A549 (cell line): ENCODE measurements at regions not wholly inside any gene's neighbourhood (a gene's known extent, or its start where the extent isn't known, plus 50 kb on each side); places are given as distances from the start of the nearest gene placed in this dataset.

Source experiments
- CHD2 ChIP-seq: fragments of 150-350 bp; IDR thresholded peaks from 2 replicates; pipeline ENCODE4 v1.6.1; 2014; ENCODE audit warnings: low read length; ENCODE audit not compliant: partially characterized antibody
- FOSL2 ChIP-seq, 2 experiments: fragments of 450-650 bp in 1 of 2; fragments of >200 bp in 1 of 2; sonication (Bioruptor Twin) in 1 of 2; formaldehyde crosslinking; IDR thresholded peaks; 2 replicates each; pipeline versions ENCODE4 v1.5.0 to v1.6.1; 2016 to 2020; ENCODE audit warnings: mild to moderate bottlenecking in 1 of 2, moderate library complexity in 1 of 2
- POLR2AphosphoS2 ChIP-seq: conservative IDR thresholded peaks from 2 replicates; pipeline ENCODE4 v1.6.1; 2012; ENCODE audit warnings: low read length, improper control_type of control experiment, inconsistent platforms
- RAD21 ChIP-seq, 2 experiments: fragments of >200 bp in 1 of 2; sonication (Bioruptor Twin) in 1 of 2; formaldehyde crosslinking in 1 of 2; IDR thresholded peaks in 1 of 2; conservative IDR thresholded peaks in 1 of 2; 2 replicates in 1 of 2; 3 replicates in 1 of 2; pipeline ENCODE4 v1.6.1; 2012 to 2018; ENCODE audit warnings: inconsistent platforms in 1 of 2
- TF ChIP-seq, protein P1 (sequence below): IDR thresholded peaks from 2 replicates; pipeline ENCODE4 v1.6.1; 2012
- TF ChIP-seq, protein P2 (sequence below): fragments of >200 bp; sonication (Bioruptor Twin); formaldehyde crosslinking; IDR thresholded peaks from 3 replicates; pipeline ENCODE4 v1.5.1; 2016

DNA sequence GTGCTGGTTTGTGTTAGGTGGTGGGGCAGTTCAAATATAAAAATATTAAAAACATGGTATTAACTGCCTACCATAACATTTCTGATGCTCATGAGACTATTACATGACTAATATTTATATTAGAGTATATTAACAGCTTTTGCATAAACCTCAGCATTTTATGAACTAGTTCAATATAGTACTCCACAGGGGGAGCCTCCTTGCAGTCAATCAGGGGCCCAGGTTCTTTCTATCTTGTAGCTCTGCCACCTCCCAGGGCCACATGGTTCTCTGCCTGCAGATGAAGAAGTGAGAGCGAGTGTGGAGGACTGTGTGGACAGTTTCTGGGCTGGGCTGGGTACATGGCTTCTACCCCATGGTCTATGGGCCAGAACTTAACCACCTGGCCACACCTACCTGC lies 159.5 kb downstream of the RPS24 start:
- TF ChIP-seq, protein P1, sequence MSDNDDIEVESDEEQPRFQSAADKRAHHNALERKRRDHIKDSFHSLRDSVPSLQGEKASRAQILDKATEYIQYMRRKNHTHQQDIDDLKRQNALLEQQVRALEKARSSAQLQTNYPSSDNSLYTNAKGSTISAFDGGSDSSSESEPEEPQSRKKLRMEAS = no peak
- TF ChIP-seq, protein P2, sequence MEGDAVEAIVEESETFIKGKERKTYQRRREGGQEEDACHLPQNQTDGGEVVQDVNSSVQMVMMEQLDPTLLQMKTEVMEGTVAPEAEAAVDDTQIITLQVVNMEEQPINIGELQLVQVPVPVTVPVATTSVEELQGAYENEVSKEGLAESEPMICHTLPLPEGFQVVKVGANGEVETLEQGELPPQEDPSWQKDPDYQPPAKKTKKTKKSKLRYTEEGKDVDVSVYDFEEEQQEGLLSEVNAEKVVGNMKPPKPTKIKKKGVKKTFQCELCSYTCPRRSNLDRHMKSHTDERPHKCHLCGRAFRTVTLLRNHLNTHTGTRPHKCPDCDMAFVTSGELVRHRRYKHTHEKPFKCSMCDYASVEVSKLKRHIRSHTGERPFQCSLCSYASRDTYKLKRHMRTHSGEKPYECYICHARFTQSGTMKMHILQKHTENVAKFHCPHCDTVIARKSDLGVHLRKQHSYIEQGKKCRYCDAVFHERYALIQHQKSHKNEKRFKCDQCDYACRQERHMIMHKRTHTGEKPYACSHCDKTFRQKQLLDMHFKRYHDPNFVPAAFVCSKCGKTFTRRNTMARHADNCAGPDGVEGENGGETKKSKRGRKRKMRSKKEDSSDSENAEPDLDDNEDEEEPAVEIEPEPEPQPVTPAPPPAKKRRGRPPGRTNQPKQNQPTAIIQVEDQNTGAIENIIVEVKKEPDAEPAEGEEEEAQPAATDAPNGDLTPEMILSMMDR = no peak
- TF ChIP-seq CHD2 (no peak), POLR2AphosphoS2 (no peak), RAD21 (conservative IDR thresholded peaks at IDR 0.05 in 1 of 2, IDR thresholded peaks at IDR 0.05 in 1 of 2) (no peak), FOSL2 (IDR thresholded peaks at IDR 0.05) (no peak), FOSL2 (CRISPR knock-in tag; IDR thresholded peaks at IDR 0.05) (no peak)
